Right lobe of liver (tissue), 4 donors: ENCODE measurements at regions not wholly inside any gene's neighbourhood (a gene's known extent, or its start where the extent isn't known, plus 50 kb on each side); places are given as distances from the start of the nearest gene placed in this dataset.

Experiments used
- CTCF ChIP-seq, 4 donors: fragments of 200-600 bp in 3 of 4; fragments of 450-650 bp in 1 of 4; IDR thresholded peaks; one replicate each; pipeline versions ENCODE4 v1.5.1 to v1.8.0; 2016 to 2022; ENCODE audit warnings: antibody characterized with exemption in 4 of 4, mild to moderate bottlenecking in 2 of 4
- POLR2A ChIP-seq: fragments of 450-650 bp; IDR thresholded peaks from one replicate; pipeline ENCODE4 v1.6.1; 2017; ENCODE audit warnings: antibody characterized with exemption, mild to moderate bottlenecking
- donor health status: DM: no; HTN: no; CAD: no.
- donor health status: DM: no; HTN: no; CAD: no.
- donor health status: DM: no; HTN: yes; CAD: no.

DNA sequence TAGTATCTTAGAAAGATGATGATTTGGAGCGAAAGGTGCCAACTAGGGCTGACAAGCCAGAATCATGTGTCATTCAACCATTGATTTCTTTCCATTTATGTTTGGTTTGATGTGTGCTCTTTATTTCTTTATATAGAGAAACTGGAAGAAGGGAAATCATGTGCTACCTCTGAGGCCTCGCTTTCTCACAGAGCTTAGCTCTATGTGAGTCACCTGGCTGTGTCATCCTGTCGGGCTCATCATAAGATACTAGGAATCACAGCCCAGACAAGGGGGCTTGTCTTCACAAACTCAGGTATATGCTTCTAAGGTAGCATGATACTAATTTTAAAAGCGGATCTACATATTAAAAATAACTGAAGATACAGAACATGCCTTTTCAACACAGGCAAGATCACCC lies 81.7 kb upstream of the GPM6B start:
- TF ChIP-seq CTCF (IDR thresholded peaks at IDR 0.05) (no peak), POLR2A (no peak)
